H9 (cell line): ENCODE measurements at regions not wholly inside any gene's neighbourhood (a gene's known extent, or its start where the extent isn't known, plus 50 kb on each side); places are given as distances from the start of the nearest gene placed in this dataset.

ENCODE experiments used
- DNase-seq: peaks from one replicate; pipeline ENCODE4 v3.0.0-alpha.2; 2017
- H2AFZ ChIP-seq: one replicate; pipeline ENCODE4 v1.6.1; 2013; ENCODE audit warnings: mild to moderate bottlenecking, low read length, control low read depth, moderate library complexity
- H2AK5ac ChIP-seq: 2 replicates; pipeline ENCODE4 v1.6.1; 2013; ENCODE audit warnings: low read length, control low read depth, mixed read lengths; ENCODE audit not compliant: insufficient read length
- H2BK120ac ChIP-seq: one replicate; pipeline ENCODE4 v1.6.1; 2013; ENCODE audit warnings: low read depth, mild to moderate bottlenecking, low read length, control low read depth, inconsistent platforms; ENCODE audit not compliant: poor library complexity, severe bottlenecking
- H2BK12ac ChIP-seq: 2 replicates; pipeline ENCODE4 v1.6.1; 2013; ENCODE audit warnings: low read length, control low read depth, mixed read lengths, low read depth; ENCODE audit not compliant: insufficient read length
- H2BK15ac ChIP-seq: 2 replicates; pipeline ENCODE4 v1.6.1; 2013; ENCODE audit warnings: low read depth, low read length, control low read depth
- H2BK20ac ChIP-seq: one replicate; pipeline ENCODE4 v1.6.1; 2013; ENCODE audit warnings: low read depth, mild to moderate bottlenecking, low read length, control low read depth, inconsistent platforms; ENCODE audit not compliant: poor library complexity, severe bottlenecking
- H2BK5ac ChIP-seq: 2 replicates; pipeline ENCODE4 v1.6.1; 2013; ENCODE audit warnings: low read length, control low read depth, mixed read lengths; ENCODE audit not compliant: insufficient read length
- H3K14ac ChIP-seq: 2 replicates; pipeline ENCODE4 v1.6.1; 2013; ENCODE audit warnings: low read length, control low read depth; ENCODE audit not compliant: insufficient read depth
- H3K18ac ChIP-seq: 2 replicates; pipeline ENCODE4 v1.6.1; 2013; ENCODE audit warnings: low read depth, mild to moderate bottlenecking, mixed read lengths, low read length, control low read depth; ENCODE audit not compliant: insufficient read length
- H3K23ac ChIP-seq: 2 replicates; pipeline ENCODE4 v1.6.1; 2013; ENCODE audit warnings: low read length, control low read depth, mixed read lengths, low read depth; ENCODE audit not compliant: insufficient read length
- H3K23me2 ChIP-seq: 2 replicates; pipeline ENCODE4 v1.6.1; 2013; ENCODE audit warnings: low read depth, mild to moderate bottlenecking, mixed read lengths, low read length, control low read depth; ENCODE audit not compliant: insufficient read length, poor library complexity, severe bottlenecking
- H3K27ac ChIP-seq: 2 replicates; pipeline ENCODE4 v1.5.1; 2013; ENCODE audit warnings: low read length, control low read depth, mixed read lengths, low read depth; ENCODE audit not compliant: insufficient read length
- H3K27me3 ChIP-seq: 2 replicates; pipeline ENCODE4 v1.6.1; 2013; ENCODE audit warnings: low read length, control low read depth, inconsistent platforms; ENCODE audit not compliant: insufficient read depth
- H3K4ac ChIP-seq: 2 replicates; pipeline ENCODE4 v1.6.1; 2013; ENCODE audit warnings: low read depth, mild to moderate bottlenecking, control low read depth, inconsistent platforms, low read length, moderate library complexity
- H3K4me1 ChIP-seq: 2 replicates; pipeline ENCODE4 v1.6.1; 2013; ENCODE audit warnings: low read length, control low read depth, inconsistent platforms; ENCODE audit not compliant: insufficient read depth
- H3K4me2 ChIP-seq: 2 replicates; pipeline ENCODE4 v1.6.1; 2013; ENCODE audit warnings: low read length, control low read depth, mixed read lengths; ENCODE audit not compliant: insufficient read length, insufficient read depth
- H3K56ac ChIP-seq: 2 replicates; pipeline ENCODE4 v1.6.1; 2013; ENCODE audit warnings: low read depth, mild to moderate bottlenecking, mixed read lengths, low read length, control low read depth; ENCODE audit not compliant: insufficient read length
- H3K79me1 ChIP-seq: 2 replicates; pipeline ENCODE4 v1.6.1; 2013; ENCODE audit warnings: low read depth, mild to moderate bottlenecking, moderate library complexity, low read length, control low read depth, inconsistent platforms; ENCODE audit not compliant: insufficient read depth, poor library complexity, severe bottlenecking
- H3K79me2 ChIP-seq: 2 replicates; pipeline ENCODE4 v1.6.1; 2013; ENCODE audit warnings: low read length, control low read depth, inconsistent platforms; ENCODE audit not compliant: insufficient read depth
- H3K9ac ChIP-seq: 2 replicates; pipeline ENCODE4 v1.6.1; 2013; ENCODE audit warnings: low read length, control low read depth, mixed read lengths; ENCODE audit not compliant: insufficient read length; ENCODE audit errors: extremely low read depth
- H3K9me3 ChIP-seq: one replicate; pipeline ENCODE4 v1.6.1; 2013; ENCODE audit warnings: low read depth, low read length, inconsistent platforms; ENCODE audit not compliant: control insufficient read depth
- H3T11ph ChIP-seq: one replicate; pipeline ENCODE4 v1.6.1; 2013; ENCODE audit warnings: mild to moderate bottlenecking, low read length, control low read depth, inconsistent platforms
- H4K20me1 ChIP-seq: one replicate; pipeline ENCODE4 v1.6.1; 2013; ENCODE audit not compliant: control insufficient read depth, insufficient read length, insufficient read depth
- H4K5ac ChIP-seq: 2 replicates; pipeline ENCODE4 v1.6.1; 2013; ENCODE audit warnings: low read depth, mild to moderate bottlenecking, mixed read lengths, low read length, control low read depth; ENCODE audit not compliant: insufficient read length
- H4K8ac ChIP-seq: replicated peaks from 2 replicates; pipeline ENCODE4 v1.6.1; 2013; ENCODE audit warnings: low read length, control low read depth, mixed read lengths, low read depth; ENCODE audit not compliant: insufficient read length
- H4K91ac ChIP-seq: 2 replicates; pipeline ENCODE4 v1.6.1; 2013; ENCODE audit warnings: low read depth, mild to moderate bottlenecking, moderate library complexity, mixed read lengths, low read length, control low read depth; ENCODE audit not compliant: insufficient read length
- H3K27ac Mint-ChIP-seq, 3 experiments: 2 replicates in 2 of 3; 3 replicates in 1 of 3; pipeline ENCODE4 v1.8.0; 2020 to 2021; ENCODE audit warnings: mixed read lengths in 3 of 3, mild to moderate bottlenecking in 1 of 3, moderate library complexity in 1 of 3
- H3K27me3 Mint-ChIP-seq: 2 replicates; pipeline ENCODE4 v1.8.0; 2021; ENCODE audit warnings: low read depth, mild to moderate bottlenecking, moderate library complexity, mixed read lengths
- H3K36me3 Mint-ChIP-seq, 3 experiments: 2 replicates in 2 of 3; 3 replicates in 1 of 3; pipeline ENCODE4 v1.8.0; 2020 to 2021; ENCODE audit warnings: low read depth in 3 of 3, mixed read lengths in 3 of 3; ENCODE audit not compliant: insufficient read depth in 1 of 3
- H3K4me1 Mint-ChIP-seq, 2 experiments: 2 replicates each; pipeline ENCODE4 v1.8.0; 2020; ENCODE audit warnings: mixed read lengths in 2 of 2
- H3K4me3 Mint-ChIP-seq, 2 experiments: 2 replicates in 1 of 2; 3 replicates in 1 of 2; pipeline ENCODE4 v1.8.0; 2020 to 2021; ENCODE audit warnings: mild to moderate bottlenecking in 2 of 2, mixed read lengths in 2 of 2, moderate library complexity in 1 of 2
- H3K9me3 Mint-ChIP-seq, 2 experiments: 2 replicates in 1 of 2; 3 replicates in 1 of 2; pipeline ENCODE4 v1.8.0; 2020; ENCODE audit warnings: mild to moderate bottlenecking in 2 of 2, mixed read lengths in 2 of 2, moderate library complexity in 1 of 2
- WGBS: extraction: QIAGEN DNeasy Blood & Tissue Kit; methylation state at CpG from one replicate; pipeline ENCODE4 v1.1.7; 2013; ENCODE audit warnings: missing lambda C conversion rate, low lambda C conversion rate, mixed read lengths; ENCODE audit not compliant: insufficient read length; ENCODE audit errors: extremely low coverage; 5-methylcytosine and 5-hydroxymethylcytosine counted together
- TF ChIP-seq, protein P1 (sequence below): fragments of 200-600 bp; sonication (generic); conservative IDR thresholded peaks from 3 replicates; pipeline ENCODE4 v1.8.0; 2021; ENCODE audit warnings: antibody characterized with exemption, mild to moderate bottlenecking

DNA sequence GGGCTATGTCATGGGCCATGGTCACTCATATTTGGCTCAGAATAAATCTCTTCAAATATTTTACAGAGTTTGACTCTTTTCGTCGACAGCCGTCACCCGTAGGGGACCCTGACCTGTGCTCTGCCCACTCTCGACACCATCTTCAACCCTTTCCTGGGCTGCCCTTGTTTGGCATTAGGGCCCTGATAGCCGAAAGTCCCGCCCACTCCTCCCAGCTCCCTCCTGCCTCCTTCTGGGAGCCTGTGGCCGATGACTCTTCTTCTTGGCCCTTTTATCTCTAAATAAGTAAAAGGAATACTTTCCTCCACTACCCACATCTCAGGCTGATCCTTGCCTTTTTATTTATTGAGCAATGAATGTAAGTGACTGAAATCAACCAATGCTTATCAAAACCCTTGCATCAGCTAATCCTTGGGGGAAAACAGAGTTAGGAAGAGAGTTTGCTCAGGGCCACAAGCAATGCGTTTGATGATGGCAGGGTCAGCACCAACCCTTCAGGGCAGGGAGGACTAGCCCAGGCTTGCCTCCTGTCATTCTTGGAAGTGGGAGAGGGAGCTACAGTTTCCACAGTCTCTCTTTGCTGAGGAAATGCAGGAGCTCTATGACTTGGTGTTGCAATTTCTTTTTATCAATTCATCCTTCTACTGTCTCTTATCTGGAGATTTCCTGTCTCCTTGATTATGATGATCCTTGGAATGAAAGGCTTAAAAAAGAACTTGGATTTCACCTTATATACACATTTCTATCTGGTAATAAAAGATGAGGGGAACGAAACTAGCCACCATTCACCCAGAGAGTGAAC, 218.2 kb upstream of the PODXL start:
- H3K18ac ChIP-seq: no peak overlapping the region
- H3K27me3 ChIP-seq: no peaks in the 10 kb centered on the region
- peaks cover 3% of the 10 kb centered on the region; the same call in 1 of the 2 replicates for H3K27me3 Mint-ChIP-seq
- no peaks in the 10 kb centered on the region for H3K9me3 Mint-ChIP-seq
- no peak overlapping the region for H3K14ac ChIP-seq
- no peak overlapping the region for H4K5ac ChIP-seq
- TF ChIP-seq, protein P1, sequence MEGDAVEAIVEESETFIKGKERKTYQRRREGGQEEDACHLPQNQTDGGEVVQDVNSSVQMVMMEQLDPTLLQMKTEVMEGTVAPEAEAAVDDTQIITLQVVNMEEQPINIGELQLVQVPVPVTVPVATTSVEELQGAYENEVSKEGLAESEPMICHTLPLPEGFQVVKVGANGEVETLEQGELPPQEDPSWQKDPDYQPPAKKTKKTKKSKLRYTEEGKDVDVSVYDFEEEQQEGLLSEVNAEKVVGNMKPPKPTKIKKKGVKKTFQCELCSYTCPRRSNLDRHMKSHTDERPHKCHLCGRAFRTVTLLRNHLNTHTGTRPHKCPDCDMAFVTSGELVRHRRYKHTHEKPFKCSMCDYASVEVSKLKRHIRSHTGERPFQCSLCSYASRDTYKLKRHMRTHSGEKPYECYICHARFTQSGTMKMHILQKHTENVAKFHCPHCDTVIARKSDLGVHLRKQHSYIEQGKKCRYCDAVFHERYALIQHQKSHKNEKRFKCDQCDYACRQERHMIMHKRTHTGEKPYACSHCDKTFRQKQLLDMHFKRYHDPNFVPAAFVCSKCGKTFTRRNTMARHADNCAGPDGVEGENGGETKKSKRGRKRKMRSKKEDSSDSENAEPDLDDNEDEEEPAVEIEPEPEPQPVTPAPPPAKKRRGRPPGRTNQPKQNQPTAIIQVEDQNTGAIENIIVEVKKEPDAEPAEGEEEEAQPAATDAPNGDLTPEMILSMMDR: peak; percentile 36; the same call in 2 of the 3 replicates
- H3K4me1 ChIP-seq: no peaks in the 10 kb centered on the region
- no peaks in the 10 kb centered on the region for H3K23me2 ChIP-seq
- H2BK5ac ChIP-seq: no peak overlapping the region
- no peak overlapping the region for H2AK5ac ChIP-seq
- H2BK15ac ChIP-seq: no peak overlapping the region
- no peak overlapping the region for H2BK120ac ChIP-seq
- no peak overlapping the region for H4K91ac ChIP-seq
- no peak overlapping the region for H3T11ph ChIP-seq
- no peak overlapping the region for H2AFZ ChIP-seq
- no peaks in the 10 kb centered on the region for H4K20me1 ChIP-seq
- H3K36me3 Mint-ChIP-seq: no peaks in the 10 kb centered on the region
- peak; percentile 62 for DNase-seq
- peak overlapping the region in 1 of 3 experiments; percentile 19; a peak in 1 of 7 replicates for H3K27ac Mint-ChIP-seq
- no peaks in the 10 kb centered on the region for H3K79me1 ChIP-seq
- H2BK20ac ChIP-seq: no peak overlapping the region
- no peak overlapping the region for H3K23ac ChIP-seq
- no CpG with 5 or more reads among the region's 10 CpGs for WGBS
- H3K4me3 Mint-ChIP-seq: no peak overlapping the region
- H3K4me1 Mint-ChIP-seq: peaks cover 13 to 18% of the 10 kb centered on the region in 2 experiments
- no peaks in the 10 kb centered on the region for H3K79me2 ChIP-seq
- no peak overlapping the region for H3K27ac ChIP-seq
- H4K8ac ChIP-seq: no peak overlapping the region
- H3K56ac ChIP-seq: no peak overlapping the region
- no peak overlapping the region for H3K9ac ChIP-seq
- no peaks in the 10 kb centered on the region for H3K9me3 ChIP-seq
- no peak overlapping the region for H3K4ac ChIP-seq
- no peak overlapping the region for H3K4me2 ChIP-seq
- H2BK12ac ChIP-seq: no peak overlapping the region
